K562 (cell line): ENCODE measurements at regions not wholly inside any gene's neighbourhood (a gene's known extent, or its start where the extent isn't known, plus 50 kb on each side); places are given as distances from the start of the nearest gene placed in this dataset.

Experiments
- ATF2 ChIP-seq: sonication (generic); formaldehyde crosslinking; IDR thresholded peaks from 2 replicates; pipeline ENCODE4 v1.8.1; 2022; ENCODE audit warnings: missing genetic modification reagents
- BRCA1 ChIP-seq, 2 experiments: fragments of 450-650 bp in 1 of 2; sonication (generic) in 1 of 2; formaldehyde crosslinking in 1 of 2; IDR thresholded peaks; 2 replicates each; pipeline versions ENCODE4 v1.5.0 to v1.6.1; 2017 to 2020; ENCODE audit warnings: mild to moderate bottlenecking in 1 of 2, missing genetic modification reagents in 1 of 2
- CBX1 ChIP-seq: sonication (generic); IDR thresholded peaks from 2 replicates; pipeline ENCODE4 v1.6.1; 2016; ENCODE audit warnings: antibody characterized with exemption, low read depth, mild to moderate bottlenecking
- EP300 ChIP-seq: IDR thresholded peaks from 2 replicates; pipeline ENCODE4 v1.6.1; 2012; ENCODE audit warnings: low read length, improper control_type of control experiment
- EZH2 ChIP-seq: IDR thresholded peaks from 2 replicates; pipeline ENCODE4 v1.6.1; 2012; ENCODE audit warnings: low read depth, mild to moderate bottlenecking, inconsistent platforms, low read length, borderline replicate concordance
- POLR2A ChIP-seq: fragments of 450-650 bp; conservative IDR thresholded peaks from 2 replicates; pipeline ENCODE4 v1.6.1; 2016
- POLR2AphosphoS5 ChIP-seq: IDR thresholded peaks from 2 replicates; pipeline ENCODE4 v1.6.1; 2011; ENCODE audit warnings: mild to moderate bottlenecking, low read depth, low read length, moderate library complexity; ENCODE audit not compliant: control insufficient read depth, insufficient read depth
- PRMT5 ChIP-seq: sonication (generic); formaldehyde crosslinking; IDR thresholded peaks from 2 replicates; pipeline ENCODE4 v1.5.0; 2020; ENCODE audit warnings: missing genetic modification reagents
- TEAD4 ChIP-seq, 2 experiments: sonication (generic) in 1 of 2; formaldehyde crosslinking in 1 of 2; IDR thresholded peaks; 2 replicates each; pipeline versions ENCODE4 v1.6.1 to v1.8.0; 2012 to 2022; ENCODE audit warnings: borderline replicate concordance in 1 of 2, inconsistent platforms in 1 of 2, low read length in 1 of 2, mild to moderate bottlenecking in 1 of 2, missing genetic modification reagents in 1 of 2
- ZNF24 ChIP-seq: fragments of 450-650 bp; IDR thresholded peaks from 2 replicates; pipeline ENCODE4 v1.6.1; 2016
- TF ChIP-seq, protein P1 (sequence below): fragments of 450-650 bp; conservative IDR thresholded peaks from 2 replicates; pipeline ENCODE4 v1.6.1; 2016; ENCODE audit warnings: missing genetic modification characterization, low read depth, mild to moderate bottlenecking, missing compliant biosample characterization, moderate library complexity
- TF ChIP-seq, protein P2 (sequence below): IDR thresholded peaks from 3 replicates; pipeline ENCODE4 v1.6.1; 2011; ENCODE audit warnings: borderline replicate concordance, mild to moderate bottlenecking, moderate library complexity; ENCODE audit not compliant: insufficient read length; ENCODE audit errors: extremely low read depth

DNA sequence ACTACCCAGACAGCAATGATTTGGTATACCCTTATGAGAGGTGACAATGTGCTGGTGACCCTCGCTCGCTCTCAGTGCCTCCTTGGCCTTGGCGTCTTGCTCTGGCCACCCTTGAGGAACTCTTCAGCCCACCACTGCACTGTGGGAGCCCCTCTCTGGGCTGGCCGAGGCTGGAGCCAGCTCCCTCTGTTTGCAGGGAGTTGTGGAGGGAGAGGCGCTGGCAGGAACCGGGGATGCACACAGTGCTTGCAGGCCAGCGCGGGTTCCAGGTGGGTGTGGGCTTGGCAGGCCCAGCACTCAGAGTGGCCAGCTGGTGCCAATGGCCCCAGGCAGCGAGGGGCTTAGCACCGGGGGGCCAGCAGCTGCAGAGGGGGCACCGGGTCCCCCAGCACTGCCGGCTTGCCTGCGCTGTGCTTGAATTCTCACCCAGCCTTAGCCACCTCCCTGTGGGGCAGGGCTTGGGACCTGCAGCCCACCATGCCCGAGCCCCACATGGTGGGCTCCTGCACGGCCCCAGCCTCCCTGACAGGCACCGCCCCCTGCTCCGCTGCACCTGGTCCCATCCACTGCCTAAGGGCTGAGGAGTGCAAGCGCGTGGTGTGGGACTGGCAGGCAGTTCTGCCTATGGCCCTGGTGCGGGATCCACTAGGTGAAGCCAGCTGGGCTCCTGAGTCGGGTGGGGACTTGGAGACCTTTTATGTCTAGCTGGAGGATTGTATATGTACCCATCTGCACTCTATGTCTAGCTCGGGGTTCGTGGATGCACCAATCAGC, 857.0 kb upstream of the IGFBP7 start:
- TF ChIP-seq ZNF24 (no peak), PRMT5 (no peak), EP300 (no peak), ATF2 (CRISPR knock-in tag) (no peak), BRCA1 (IDR thresholded peaks at IDR 0.05) (no peak), BRCA1 (CRISPR knock-in tag; IDR thresholded peaks at IDR 0.05) (no peak), TEAD4 (IDR thresholded peaks at IDR 0.05; ENCODE audit: low read length) (no peak), TEAD4 (CRISPR knock-in tag; IDR thresholded peaks at IDR 0.05; ENCODE audit: borderline replicate concordance) (no peak), CBX1 (no peak), POLR2A (no peak), POLR2AphosphoS5 (no peak), EZH2 (no peak)
- TF ChIP-seq, protein P1, sequence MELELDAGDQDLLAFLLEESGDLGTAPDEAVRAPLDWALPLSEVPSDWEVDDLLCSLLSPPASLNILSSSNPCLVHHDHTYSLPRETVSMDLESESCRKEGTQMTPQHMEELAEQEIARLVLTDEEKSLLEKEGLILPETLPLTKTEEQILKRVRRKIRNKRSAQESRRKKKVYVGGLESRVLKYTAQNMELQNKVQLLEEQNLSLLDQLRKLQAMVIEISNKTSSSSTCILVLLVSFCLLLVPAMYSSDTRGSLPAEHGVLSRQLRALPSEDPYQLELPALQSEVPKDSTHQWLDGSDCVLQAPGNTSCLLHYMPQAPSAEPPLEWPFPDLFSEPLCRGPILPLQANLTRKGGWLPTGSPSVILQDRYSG (tag): no peak
- TF ChIP-seq, protein P2, sequence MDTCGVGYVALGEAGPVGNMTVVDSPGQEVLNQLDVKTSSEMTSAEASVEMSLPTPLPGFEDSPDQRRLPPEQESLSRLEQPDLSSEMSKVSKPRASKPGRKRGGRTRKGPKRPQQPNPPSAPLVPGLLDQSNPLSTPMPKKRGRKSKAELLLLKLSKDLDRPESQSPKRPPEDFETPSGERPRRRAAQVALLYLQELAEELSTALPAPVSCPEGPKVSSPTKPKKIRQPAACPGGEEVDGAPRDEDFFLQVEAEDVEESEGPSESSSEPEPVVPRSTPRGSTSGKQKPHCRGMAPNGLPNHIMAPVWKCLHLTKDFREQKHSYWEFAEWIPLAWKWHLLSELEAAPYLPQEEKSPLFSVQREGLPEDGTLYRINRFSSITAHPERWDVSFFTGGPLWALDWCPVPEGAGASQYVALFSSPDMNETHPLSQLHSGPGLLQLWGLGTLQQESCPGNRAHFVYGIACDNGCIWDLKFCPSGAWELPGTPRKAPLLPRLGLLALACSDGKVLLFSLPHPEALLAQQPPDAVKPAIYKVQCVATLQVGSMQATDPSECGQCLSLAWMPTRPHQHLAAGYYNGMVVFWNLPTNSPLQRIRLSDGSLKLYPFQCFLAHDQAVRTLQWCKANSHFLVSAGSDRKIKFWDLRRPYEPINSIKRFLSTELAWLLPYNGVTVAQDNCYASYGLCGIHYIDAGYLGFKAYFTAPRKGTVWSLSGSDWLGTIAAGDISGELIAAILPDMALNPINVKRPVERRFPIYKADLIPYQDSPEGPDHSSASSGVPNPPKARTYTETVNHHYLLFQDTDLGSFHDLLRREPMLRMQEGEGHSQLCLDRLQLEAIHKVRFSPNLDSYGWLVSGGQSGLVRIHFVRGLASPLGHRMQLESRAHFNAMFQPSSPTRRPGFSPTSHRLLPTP: no peak
